ENCODE measurements at regions not wholly inside any gene's neighbourhood (a gene's known extent, or its start where the extent isn't known, plus 50 kb on each side); places are given as distances from the start of the nearest gene placed in this dataset.

GRCh38 chr16:26651464-26651863 is 415.3 kb upstream of the C16orf82 start:
- Histone ChIP-seq H2AFZ (ENCODE audit: low read length) (no peak overlapping the region), H3K36me3 (replicated peaks in 1 of 2; ENCODE audit: control insufficient read depth in 1 of 2, insufficient read depth in 2 of 2, low read length in 2 of 2) (no peaks in the 10 kb centered on the region), H3K4me3 (replicated peaks in 1 of 3; ENCODE audit: insufficient read depth in 1 of 3, low read depth in 2 of 3, low read length in 3 of 3) (no peak overlapping the region), H4K20me1 (ENCODE audit: insufficient read depth, low read length) (no peaks in the 10 kb centered on the region), H3K4me1 (ENCODE audit: insufficient read depth, low read length) (no peaks in the 10 kb centered on the region), H3K4me2 (ENCODE audit: low read depth, low read length) (no peak overlapping the region), H3K27me3 (ENCODE audit: control insufficient read depth in 1 of 2, insufficient read depth in 2 of 2, low read length in 2 of 2) (no peaks in the 10 kb centered on the region), H3K9me3 (ENCODE audit: low read length) (no peaks in the 10 kb centered on the region), H3K79me2 (ENCODE audit: insufficient read depth, low read length) (no peaks in the 10 kb centered on the region), H3K27ac (ENCODE audit: extremely low read length, insufficient read depth, low read length) (no peak overlapping the region), H3K9ac (ENCODE audit: insufficient read depth, low read depth, low read length) (no peak overlapping the region)
- ChIA-PET POLR2A (no interaction called here), CTCF (ENCODE audit: low intra/inter-chr PET ratio, low total read pairs) (no interaction called here)
- no TSS peak for BruUV-seq (replicated peaks)
- 3% methylated on average over 2 of the region's 2 CpGs for WGBS (ENCODE audit: low lambda C conversion rate)
- intact Hi-C loops (cut with micrococcal nuclease; ENCODE audit: unreplicated experiment) (no loop called here), in situ Hi-C loops (cut with HindIII; ENCODE audit: extremely low pct_ligation_motif_present, low pct_unique_long_range_greater_than_20kb) (no loop called here)
- FAIRE-seq (no peak), ATAC-seq (no peak), DNase-seq (ENCODE audit: low spot score) (no peak)
- TF ChIP-seq MLXIP (CRISPR knock-in tag; IDR thresholded peaks at IDR 0.05; ENCODE audit: borderline replicate concordance) (no peak), KDM3A (CRISPR knock-in tag; IDR thresholded peaks at IDR 0.05; ENCODE audit: low read depth) (no peak), KDM5A (IDR thresholded peaks at IDR 0.05; ENCODE audit: borderline replicate concordance, low read length) (no peak), CHD2 (IDR thresholded peaks at IDR 0.05; ENCODE audit: low read depth, low read length) (no peak), ZNF720 (CRISPR knock-in tag; IDR thresholded peaks at IDR 0.05) (no peak), DR1 (CRISPR knock-in tag; IDR thresholded peaks at IDR 0.05) (no peak), MXI1 (IDR thresholded peaks at IDR 0.05; ENCODE audit: borderline replicate concordance, low read depth, low read length) (no peak), POLR2G (IDR thresholded peaks at IDR 0.05; ENCODE audit: low read depth, low read length) (no peak), ZNF777 (CRISPR knock-in tag; IDR thresholded peaks at IDR 0.05) (no peak), SPEN (CRISPR knock-in tag; IDR thresholded peaks at IDR 0.05; ENCODE audit: low read depth) (no peak), NR2C2 (CRISPR knock-in tag; IDR thresholded peaks at IDR 0.05; ENCODE audit: borderline replicate concordance) (no peak), POLR2AphosphoS5 (IDR thresholded peaks at IDR 0.05; ENCODE audit: low read depth, low read length) (no peak), LRRFIP1 (CRISPR knock-in tag; conservative IDR thresholded peaks at IDR 0.05) (no peak), ZNF331 (CRISPR knock-in tag; IDR thresholded peaks at IDR 0.05) (no peak)
- TF ChIP-seq, protein P1, sequence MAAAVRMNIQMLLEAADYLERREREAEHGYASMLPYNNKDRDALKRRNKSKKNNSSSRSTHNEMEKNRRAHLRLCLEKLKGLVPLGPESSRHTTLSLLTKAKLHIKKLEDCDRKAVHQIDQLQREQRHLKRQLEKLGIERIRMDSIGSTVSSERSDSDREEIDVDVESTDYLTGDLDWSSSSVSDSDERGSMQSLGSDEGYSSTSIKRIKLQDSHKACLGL (CRISPR knock-in tag; IDR thresholded peaks at IDR 0.05): no peak

Data from HepG2 (cell line).